ENCODE measurements at regions not wholly inside any gene's neighbourhood (a gene's known extent, or its start where the extent isn't known, plus 50 kb on each side); places are given as distances from the start of the nearest gene placed in this dataset.

- no peak for DNase-seq (ENCODE audit: low read depth in 1 of 2, low spot score in 1 of 2)
These were observed 128.0 kb downstream of the DLL1 start for GRCh38 chr6:170162775-170163404.

DNA sequence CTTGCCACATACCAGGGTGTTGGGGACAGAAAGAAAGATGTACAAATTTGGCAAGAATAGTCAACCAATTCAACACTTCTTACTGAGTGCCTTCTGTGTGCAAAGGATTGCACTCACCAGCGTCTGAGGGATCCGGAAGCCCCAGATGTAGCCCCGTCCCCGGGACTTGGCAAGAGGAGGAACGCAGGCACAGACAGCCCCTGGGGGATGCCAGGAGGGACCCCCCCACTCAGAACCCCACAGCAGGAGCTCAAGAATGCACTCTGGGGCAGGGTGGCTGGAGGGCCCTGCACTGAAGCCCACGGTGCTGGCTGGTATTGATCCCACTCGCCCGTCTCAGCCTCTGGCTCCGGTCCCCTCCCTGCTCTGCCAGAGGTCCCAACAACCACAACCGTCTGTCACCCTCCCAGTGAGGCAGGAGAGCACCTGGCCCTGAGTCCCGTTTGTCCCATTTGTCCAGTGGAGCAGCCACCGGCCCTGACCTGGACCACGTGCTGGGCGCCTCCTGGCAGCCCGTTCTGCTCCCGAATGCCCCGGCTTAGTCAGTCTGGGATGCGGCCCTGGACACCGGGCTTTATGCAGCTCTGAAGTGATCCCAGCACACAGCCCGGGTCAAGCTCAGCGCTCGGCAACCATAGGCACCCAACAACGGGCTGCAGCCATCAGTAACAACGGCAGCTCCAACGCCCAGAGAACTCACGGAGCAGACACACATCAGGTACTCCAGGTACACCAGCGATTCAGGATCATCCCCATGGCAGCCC, 128.7 kb downstream of the DLL1 start:
- no peak for DNase-seq (ENCODE audit: low read depth in 1 of 2, low spot score in 1 of 2)

GRCh38 chr6:170160628-170161611, 130.0 kb downstream of the DLL1 start:
- DNase-seq (ENCODE audit: low read depth in 1 of 2, low spot score in 1 of 2) = no peak

GRCh38 chr6:170160031-170160627, 130.7 kb downstream of the DLL1 start:
- no peak for DNase-seq (ENCODE audit: low read depth in 1 of 2, low spot score in 1 of 2)

DNA sequence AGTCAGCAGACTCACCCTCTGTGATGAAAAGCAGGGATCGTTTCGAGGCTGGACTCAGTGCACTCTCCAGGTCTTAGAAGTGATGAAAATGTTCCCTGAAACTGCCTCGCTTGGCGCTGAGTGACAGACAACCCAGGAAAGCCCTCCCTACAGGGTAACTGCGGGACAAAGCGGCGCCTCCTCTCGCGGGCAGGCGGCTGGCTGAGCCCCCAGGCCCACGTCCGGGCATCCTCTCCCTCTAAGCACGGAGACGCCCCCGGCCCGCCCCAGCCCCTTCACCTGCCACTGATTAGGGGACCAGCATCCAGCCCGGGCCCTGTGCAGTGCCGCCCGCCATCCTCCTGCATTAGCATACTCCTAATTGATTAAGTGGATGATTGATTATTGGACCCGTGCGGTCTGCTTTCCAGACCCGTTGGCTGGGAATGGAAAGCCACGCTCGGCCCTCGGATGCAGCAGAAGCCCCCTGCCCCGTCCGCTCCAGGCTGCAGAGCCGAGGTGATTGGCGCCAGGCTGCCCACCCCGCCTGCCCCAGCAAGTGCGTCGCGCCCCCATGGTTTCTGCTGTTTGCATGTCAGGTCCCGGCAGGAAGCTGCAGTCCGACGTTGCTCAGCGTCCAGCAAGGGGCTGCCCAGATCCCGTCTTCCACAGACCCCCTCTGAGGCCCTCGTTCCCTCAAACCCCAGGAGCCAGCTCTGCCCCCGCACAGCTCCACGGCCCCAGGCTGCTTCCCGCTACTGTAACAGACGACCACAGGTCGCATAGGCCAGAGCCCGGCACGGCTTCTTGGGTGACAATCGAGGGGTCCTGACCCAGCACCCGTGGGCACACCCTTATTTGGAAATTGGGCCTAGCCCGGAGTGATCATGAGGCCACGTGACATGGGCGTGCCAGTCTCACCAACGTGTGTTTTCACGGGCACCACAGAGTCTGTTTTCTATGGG, 131.6 kb downstream of the DLL1 start:
- DNase-seq (ENCODE audit: low read depth in 1 of 2, low spot score in 1 of 2) = no peak

DNA sequence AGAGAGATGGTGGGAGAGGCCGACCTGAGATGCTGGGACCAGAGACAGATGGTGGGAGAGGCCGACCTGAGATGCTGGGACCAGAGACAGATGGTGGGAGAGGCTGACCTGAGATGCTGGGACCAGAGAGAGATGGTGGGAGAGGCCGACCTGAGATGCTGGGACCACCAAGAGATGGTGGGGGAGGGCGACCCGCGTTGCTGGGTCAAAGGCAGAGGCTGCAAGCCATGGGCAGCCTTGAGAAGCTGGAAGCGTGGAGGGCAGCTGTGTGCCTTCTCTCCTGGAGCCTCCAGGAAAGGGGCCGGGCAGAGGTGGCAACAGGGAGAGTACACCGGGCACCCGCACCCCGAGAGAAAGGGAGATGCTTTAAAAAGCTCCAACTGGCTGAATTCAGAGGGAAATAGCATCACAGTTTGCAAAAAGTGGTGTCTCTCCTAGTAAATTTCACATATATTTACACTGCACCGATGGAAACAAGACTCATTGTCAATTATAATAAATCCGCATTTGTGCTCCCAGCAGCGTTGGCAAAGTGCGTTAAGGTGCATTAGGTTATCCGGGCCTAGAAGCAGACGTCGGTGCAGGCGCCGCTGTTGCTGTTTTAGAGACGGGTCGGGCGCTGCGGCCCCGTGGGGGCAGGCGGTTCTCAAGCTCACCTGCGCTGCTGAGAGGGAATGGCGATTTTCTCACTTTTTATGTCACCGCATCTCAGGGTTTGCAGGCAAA, 132.4 kb downstream of the DLL1 start:
- no peak for DNase-seq (ENCODE audit: low read depth in 1 of 2, low spot score in 1 of 2)

DNA sequence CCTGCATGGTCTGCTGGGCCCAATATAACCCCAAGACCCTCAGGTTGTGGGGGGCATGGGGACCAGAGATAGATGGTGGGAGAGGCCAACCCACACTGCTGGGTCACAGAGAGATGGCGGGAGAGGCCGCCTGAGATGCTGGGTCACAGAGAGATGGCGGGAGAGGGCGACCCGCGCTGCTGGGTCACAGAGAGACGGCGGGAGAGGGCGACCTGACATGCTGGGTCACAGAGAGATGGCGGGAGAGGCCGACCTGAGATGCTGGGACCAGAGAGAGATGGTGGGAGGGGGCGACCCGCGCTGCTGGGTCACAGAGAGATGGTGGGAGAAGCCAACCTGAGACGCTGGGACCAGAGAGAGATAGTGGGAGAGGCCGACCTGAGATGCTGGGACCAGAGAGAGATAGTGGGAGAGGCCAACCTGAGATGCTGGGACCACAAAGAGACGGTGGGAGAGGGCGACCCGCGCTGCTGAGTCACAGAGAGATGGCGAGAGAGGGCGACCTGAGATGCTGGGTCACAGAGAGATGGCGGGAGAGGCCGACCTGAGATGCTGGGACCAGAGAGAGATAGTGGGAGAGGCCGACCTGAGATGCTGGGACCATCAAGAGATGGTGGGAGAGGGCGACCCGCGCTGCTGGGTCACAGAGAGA, 133.2 kb downstream of the DLL1 start:
- no peak for DNase-seq (ENCODE audit: low read depth in 1 of 2, low spot score in 1 of 2)

- DNase-seq (ENCODE audit: low read depth in 1 of 2, low spot score in 1 of 2) = no peak
These were observed 134.2 kb downstream of the DLL1 start for GRCh38 chr6:170156448-170157375.

GRCh38 chr6:170155464-170156196, 135.2 kb downstream of the DLL1 start:
- no peak for DNase-seq (ENCODE audit: low read depth in 1 of 2, low spot score in 1 of 2)

DNA sequence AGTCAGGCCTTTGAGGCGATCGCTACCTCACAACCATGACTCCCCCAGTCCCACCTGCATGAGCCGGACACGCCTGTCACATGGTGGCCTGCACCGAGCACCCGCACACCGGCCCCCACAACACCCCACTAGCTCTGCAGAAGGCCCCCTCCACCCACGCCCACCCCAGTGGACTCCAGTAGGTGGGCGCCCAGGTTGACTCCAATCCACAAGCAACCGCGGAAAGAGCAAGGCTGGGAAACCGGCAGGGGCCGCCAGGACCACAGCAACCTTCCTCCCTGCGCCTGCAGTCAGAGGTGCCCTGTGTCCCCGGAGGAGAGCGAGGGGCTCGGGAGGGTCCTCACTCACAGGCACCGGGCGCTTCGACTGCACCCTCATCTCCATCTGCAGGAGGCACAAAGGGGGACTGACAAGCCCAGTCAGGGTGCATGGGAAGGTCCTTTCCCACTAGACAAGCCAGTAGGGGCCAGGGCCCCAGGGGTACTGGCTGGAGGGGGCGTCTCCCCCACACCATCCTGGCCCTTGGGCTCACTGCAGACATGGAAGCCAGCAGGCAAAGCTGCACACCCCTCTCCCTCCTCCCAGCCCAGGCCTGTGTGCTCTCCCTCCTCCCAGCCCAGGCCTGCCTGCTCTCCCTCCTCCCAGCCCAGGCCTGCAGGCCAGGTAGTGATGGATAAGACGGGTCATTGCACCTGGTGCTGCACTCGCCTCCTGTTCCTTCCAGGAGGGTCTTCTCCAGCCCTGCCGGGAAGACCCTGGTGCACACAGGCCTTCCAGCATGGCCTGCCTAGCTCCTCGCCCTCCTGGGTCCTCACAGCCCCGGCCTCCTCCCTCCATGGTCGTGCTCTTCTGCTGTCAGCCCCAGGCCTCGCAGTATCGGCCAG, 137.2 kb downstream of the DLL1 start:
- DNase-seq (ENCODE audit: low read depth in 1 of 2, low spot score in 1 of 2) = no peak

- DNase-seq (ENCODE audit: low read depth in 1 of 2, low spot score in 1 of 2) = no peak
These were observed 137.9 kb downstream of the DLL1 start for GRCh38 chr6:170152989-170153388.

DNA sequence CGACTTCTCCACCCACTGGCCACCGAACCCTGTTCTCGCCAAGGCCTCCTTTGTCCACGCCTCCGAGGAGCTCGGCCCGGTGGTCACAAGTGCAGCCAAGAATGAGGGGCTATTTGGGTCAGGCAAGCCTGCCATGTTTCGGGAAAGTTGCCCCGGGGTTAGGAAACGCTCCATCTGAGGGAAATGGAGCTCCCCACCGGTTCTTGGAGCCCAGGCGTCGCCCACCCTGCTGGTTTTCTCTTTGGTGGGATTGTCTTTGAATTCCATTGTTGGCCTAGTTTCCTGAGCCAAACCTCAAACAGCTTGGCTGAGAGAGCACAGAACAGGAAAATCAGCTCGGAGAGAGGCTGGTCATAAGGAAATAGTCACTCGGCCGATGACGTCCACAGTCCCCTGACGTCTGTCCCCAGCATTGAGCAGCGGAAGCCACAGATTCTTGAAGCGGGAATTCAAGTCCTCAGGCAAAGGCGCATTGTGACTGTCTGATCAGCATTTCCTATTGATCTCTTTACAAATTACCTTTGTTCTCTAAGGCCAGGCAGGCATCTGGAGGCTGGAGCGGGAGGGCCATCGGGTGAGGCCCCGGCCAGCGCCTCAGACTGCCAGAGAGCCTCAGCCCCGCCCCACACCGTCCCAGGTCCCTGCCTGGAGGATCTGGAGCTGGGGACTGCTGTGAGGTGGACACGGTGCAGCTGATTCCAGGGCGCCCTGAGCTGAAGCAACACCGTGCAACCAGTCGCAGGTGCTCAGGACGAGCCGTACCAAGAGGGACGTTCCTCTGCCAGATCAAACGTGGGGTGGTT, 138.6 kb downstream of the DLL1 start:
- DNase-seq (ENCODE audit: low read depth in 1 of 2, low spot score in 1 of 2) = no peak

- no peak for DNase-seq (ENCODE audit: low read depth in 1 of 2, low spot score in 1 of 2)
These were observed 139.1 kb downstream of the DLL1 start for GRCh38 chr6:170151804-170152123.

GRCh38 chr6:170151321-170151771, 139.5 kb downstream of the DLL1 start:
- no peak for DNase-seq (ENCODE audit: low read depth in 1 of 2, low spot score in 1 of 2)

- no peak for DNase-seq (ENCODE audit: low read depth in 1 of 2, low spot score in 1 of 2)
These were observed 140.3 kb downstream of the DLL1 start for GRCh38 chr6:170150590-170150945.

Measured in activated T-helper 1 cell treated with anti-CD3 and anti-CD28 coated beads, Interleukin-2, amount 50 U/mL, for 16 hours (primary cell).